Thyroid gland (tissue), 4 donors: ENCODE measurements at regions not wholly inside any gene's neighbourhood (a gene's known extent, or its start where the extent isn't known, plus 50 kb on each side); places are given as distances from the start of the nearest gene placed in this dataset.

Experiments used
- POLR2A ChIP-seq, 2 donors: fragments of 450-650 bp; IDR thresholded peaks; one replicate each; pipeline ENCODE4 v1.6.1; 2017; ENCODE audit warnings: antibody characterized with exemption in 2 of 2, mild to moderate bottlenecking in 2 of 2, moderate library complexity in 1 of 2
- TF ChIP-seq, protein P1 (sequence below), 6 experiments: fragments of 200-600 bp in 3 of 6; fragments of 450-650 bp in 3 of 6; sonication (generic) in 3 of 6; IDR thresholded peaks; one replicate each; pipeline ENCODE4 v1.5.1; 2016 to 2019; ENCODE audit warnings: antibody characterized with exemption in 6 of 6, mild to moderate bottlenecking in 2 of 6, inconsistent platforms in 1 of 6, moderate library complexity in 1 of 6

GRCh38 chr6:51337277-51337676 lies 518.6 kb downstream of the TFAP2B start:
- TF ChIP-seq, protein P1, sequence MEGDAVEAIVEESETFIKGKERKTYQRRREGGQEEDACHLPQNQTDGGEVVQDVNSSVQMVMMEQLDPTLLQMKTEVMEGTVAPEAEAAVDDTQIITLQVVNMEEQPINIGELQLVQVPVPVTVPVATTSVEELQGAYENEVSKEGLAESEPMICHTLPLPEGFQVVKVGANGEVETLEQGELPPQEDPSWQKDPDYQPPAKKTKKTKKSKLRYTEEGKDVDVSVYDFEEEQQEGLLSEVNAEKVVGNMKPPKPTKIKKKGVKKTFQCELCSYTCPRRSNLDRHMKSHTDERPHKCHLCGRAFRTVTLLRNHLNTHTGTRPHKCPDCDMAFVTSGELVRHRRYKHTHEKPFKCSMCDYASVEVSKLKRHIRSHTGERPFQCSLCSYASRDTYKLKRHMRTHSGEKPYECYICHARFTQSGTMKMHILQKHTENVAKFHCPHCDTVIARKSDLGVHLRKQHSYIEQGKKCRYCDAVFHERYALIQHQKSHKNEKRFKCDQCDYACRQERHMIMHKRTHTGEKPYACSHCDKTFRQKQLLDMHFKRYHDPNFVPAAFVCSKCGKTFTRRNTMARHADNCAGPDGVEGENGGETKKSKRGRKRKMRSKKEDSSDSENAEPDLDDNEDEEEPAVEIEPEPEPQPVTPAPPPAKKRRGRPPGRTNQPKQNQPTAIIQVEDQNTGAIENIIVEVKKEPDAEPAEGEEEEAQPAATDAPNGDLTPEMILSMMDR (IDR thresholded peaks at IDR 0.05), result no peak
- TF ChIP-seq POLR2A (IDR thresholded peaks at IDR 0.05), result no peak
